Sigmoid colon (tissue), 6 donors: ENCODE measurements at regions not wholly inside any gene's neighbourhood (a gene's known extent, or its start where the extent isn't known, plus 50 kb on each side); places are given as distances from the start of the nearest gene placed in this dataset.
"Not testable (repeated sequence)": the region's sequence is repeated elsewhere in the genome, so short reads cannot be mapped to it uniquely, and the experiment has no call there.

Experiments
- DNase-seq: peaks from one replicate; pipeline ENCODE4 v3.0.0-alpha.2; 2019
- H3K27ac ChIP-seq, 4 donors: fragments of 200-600 bp; sonication (generic); one replicate each; pipeline ENCODE4 v1.5.1; 2016 to 2019; ENCODE audit warnings: mild to moderate bottlenecking in 1 of 4
- H3K27me3 ChIP-seq, 3 donors: fragments of 200-600 bp; sonication (generic); one replicate each; pipeline ENCODE4 v1.5.1; 2019; ENCODE audit warnings: mild to moderate bottlenecking in 1 of 3
- H3K36me3 ChIP-seq, 4 donors: fragments of 200-600 bp; sonication (generic); one replicate each; pipeline ENCODE4 v1.5.1; 2016 to 2019
- H3K4me1 ChIP-seq, 4 donors: fragments of 200-600 bp; sonication (generic); one replicate each; pipeline ENCODE4 v1.5.1; 2017 to 2019
- H3K4me3 ChIP-seq, 4 donors: fragments of 200-600 bp; sonication (generic); one replicate each; pipeline ENCODE4 v1.5.1; 2017 to 2019; ENCODE audit warnings: mild to moderate bottlenecking in 2 of 4, moderate library complexity in 1 of 4
- H3K9me3 ChIP-seq, 4 donors: fragments of 200-600 bp in 3 of 4; sonication (generic) in 3 of 4; one replicate each; pipeline versions ENCODE4 v1.5.1 to v1.6.1; 2013 to 2019
- EP300 ChIP-seq, 4 donors: sonication (generic); formaldehyde crosslinking; IDR thresholded peaks; one replicate each; pipeline ENCODE4 v1.6.1; 2017; ENCODE audit warnings: antibody characterized with exemption in 4 of 4
- POLR2A ChIP-seq, 2 donors: fragments of 450-650 bp; IDR thresholded peaks; one replicate each; pipeline ENCODE4 v1.6.1; 2016; ENCODE audit warnings: antibody characterized with exemption in 2 of 2, mild to moderate bottlenecking in 2 of 2, moderate library complexity in 2 of 2
- POLR2AphosphoS5 ChIP-seq, 4 donors: sonication (generic); formaldehyde crosslinking; IDR thresholded peaks; one replicate each; pipeline ENCODE4 v1.6.1; 2017; ENCODE audit warnings: antibody characterized with exemption in 4 of 4
- WGBS, 2 donors: extraction: QIAGEN DNeasy Blood & Tissue Kit; methylation state at CpG; one replicate each; pipeline ENCODE4 v1.1.7; 2013; 5-methylcytosine and 5-hydroxymethylcytosine counted together
- intact Hi-C: fragments of 100-400 bp; cut with DNase I; formaldehyde crosslinking; loops from one replicate; pipeline ENCODE4 v1.15.1; 2023
- TF ChIP-seq, protein P1 (sequence below), 4 experiments: fragments of 450-650 bp in 3 of 4; fragments of 200-600 bp in 1 of 4; IDR thresholded peaks; one replicate each; pipeline ENCODE4 v1.5.1; 2016 to 2019; ENCODE audit warnings: antibody characterized with exemption in 4 of 4, mild to moderate bottlenecking in 3 of 4, moderate library complexity in 2 of 4
- donor health status: healthy with polysubstance abuse.
- donor health status: healthy.

DNA sequence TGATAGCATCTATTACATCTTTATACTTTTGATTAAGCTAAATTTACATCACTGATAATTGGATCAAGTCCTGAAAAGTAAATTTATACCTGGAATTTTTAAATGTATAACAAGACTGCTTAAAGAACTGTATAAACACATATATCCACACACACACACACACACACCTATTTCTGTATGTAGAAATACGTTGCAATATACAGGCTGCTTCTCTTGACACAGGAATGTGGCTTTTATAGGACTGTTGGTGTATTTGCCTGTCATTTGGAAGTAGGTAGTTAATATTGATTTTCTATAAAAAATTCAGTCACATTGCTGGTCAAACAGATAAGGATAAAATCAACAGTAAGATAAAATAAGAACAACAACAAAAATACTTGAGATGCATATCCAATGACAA lies 708.5 kb upstream of the RAG2 start:
- H3K9me3 ChIP-seq = no peaks in the 10 kb centered on the region
- H3K27ac ChIP-seq = no peak overlapping the region
- intact Hi-C loops = no loop called here
- DNase-seq = no peak
- H3K4me3 ChIP-seq = no peak overlapping the region
- no peak for TF ChIP-seq POLR2A (IDR thresholded peaks at IDR 0.05)
- TF ChIP-seq, protein P1, sequence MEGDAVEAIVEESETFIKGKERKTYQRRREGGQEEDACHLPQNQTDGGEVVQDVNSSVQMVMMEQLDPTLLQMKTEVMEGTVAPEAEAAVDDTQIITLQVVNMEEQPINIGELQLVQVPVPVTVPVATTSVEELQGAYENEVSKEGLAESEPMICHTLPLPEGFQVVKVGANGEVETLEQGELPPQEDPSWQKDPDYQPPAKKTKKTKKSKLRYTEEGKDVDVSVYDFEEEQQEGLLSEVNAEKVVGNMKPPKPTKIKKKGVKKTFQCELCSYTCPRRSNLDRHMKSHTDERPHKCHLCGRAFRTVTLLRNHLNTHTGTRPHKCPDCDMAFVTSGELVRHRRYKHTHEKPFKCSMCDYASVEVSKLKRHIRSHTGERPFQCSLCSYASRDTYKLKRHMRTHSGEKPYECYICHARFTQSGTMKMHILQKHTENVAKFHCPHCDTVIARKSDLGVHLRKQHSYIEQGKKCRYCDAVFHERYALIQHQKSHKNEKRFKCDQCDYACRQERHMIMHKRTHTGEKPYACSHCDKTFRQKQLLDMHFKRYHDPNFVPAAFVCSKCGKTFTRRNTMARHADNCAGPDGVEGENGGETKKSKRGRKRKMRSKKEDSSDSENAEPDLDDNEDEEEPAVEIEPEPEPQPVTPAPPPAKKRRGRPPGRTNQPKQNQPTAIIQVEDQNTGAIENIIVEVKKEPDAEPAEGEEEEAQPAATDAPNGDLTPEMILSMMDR (IDR thresholded peaks at IDR 0.05) = no peak
- no peaks in the 10 kb centered on the region for H3K4me1 ChIP-seq
- H3K27me3 ChIP-seq = no peaks in the 10 kb centered on the region
- H3K36me3 ChIP-seq = no peaks in the 10 kb centered on the region
- 13 to 48% methylated on average over 1 of the region's 1 CpG for WGBS, 2 donors

DNA sequence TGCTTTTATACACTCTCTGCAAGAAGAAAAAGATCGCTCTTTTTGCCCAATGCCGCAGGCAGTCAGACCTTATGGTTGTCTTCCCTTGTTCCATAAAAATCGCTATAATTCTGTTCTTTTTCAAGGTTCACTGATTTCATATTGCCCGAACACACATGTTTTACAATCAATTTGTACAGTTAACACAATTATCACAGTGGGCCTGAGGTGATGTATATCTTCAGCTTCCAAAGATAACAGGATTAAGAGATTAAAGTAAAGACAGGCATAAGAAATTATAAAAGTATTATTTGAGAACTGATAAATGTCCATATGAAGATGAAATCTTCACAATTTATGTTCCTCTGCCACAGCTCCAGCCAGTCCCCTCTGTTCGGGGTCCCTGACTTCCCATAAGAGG lies 703.4 kb upstream of the RAG2 start:
- H3K4me1 ChIP-seq, intact Hi-C loops, H3K4me3 ChIP-seq, DNase-seq, H3K9me3 ChIP-seq, H3K27ac ChIP-seq, H3K36me3 ChIP-seq, H3K27me3 ChIP-seq: not testable (repeated sequence)
- WGBS, 2 donors = 83 to 86% methylated on average over 5 of the region's 5 CpGs

DNA sequence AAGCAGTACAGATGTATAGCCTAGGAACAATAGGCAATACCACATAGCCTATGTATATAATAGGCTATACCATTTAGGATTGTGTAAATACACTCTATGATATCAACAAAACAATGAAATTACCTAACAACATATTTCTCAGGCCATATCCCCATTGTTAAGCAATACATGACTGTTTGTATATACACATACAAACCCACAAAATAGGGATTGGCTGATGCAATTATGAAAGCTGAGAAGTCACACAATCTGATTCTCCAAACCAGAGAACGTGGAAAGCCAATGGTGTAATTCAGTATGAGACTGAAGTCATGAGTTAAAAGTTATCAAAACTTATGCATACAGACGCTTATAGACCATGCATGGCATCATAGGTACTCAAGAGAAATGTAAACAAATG lies 700.1 kb upstream of the RAG2 start:
- Histone ChIP-seq H3K4me1 (no peaks in the 10 kb centered on the region), H3K27ac (no peak overlapping the region), H3K4me3 (no peak overlapping the region), H3K9me3 (peaks cover 0 to 3% (median 0%) of the 10 kb centered on the region in 4 donors), H3K36me3 (no peaks in the 10 kb centered on the region), H3K27me3 (no peaks in the 10 kb centered on the region)
- TF ChIP-seq POLR2AphosphoS5 (IDR thresholded peaks at IDR 0.05) = no peak
- TF ChIP-seq POLR2A (IDR thresholded peaks at IDR 0.05) = no peak
- TF ChIP-seq, protein P1 (IDR thresholded peaks at IDR 0.05) = no peak
- TF ChIP-seq EP300 (IDR thresholded peaks at IDR 0.05) = no peak
- 34 to 52% methylated on average over 2 of the region's 2 CpGs for WGBS, 2 donors
- no peak for DNase-seq
- intact Hi-C loops = no loop called here

DNA sequence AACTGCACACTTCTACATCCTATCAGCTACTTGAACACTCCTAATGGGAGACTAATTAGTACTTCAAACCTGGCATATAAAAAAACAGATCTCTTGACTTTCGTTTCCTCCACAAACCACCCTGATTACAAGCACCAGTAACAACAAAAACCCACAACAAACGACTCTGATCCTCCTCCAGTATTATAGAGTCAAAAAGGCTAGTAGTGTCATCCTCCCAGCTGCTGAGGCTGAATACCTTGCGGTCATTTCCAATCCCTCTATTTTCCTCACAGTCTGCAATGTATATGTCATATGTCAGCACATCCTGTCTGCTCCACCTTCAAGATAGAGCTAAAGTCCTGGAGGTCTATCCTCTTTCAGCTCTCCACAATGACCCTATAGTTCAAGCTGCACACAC lies 688.9 kb upstream of the RAG2 start:
- intact Hi-C loops = no loop called here
- H3K9me3 ChIP-seq = peaks cover 0 to 4% (median 0%) of the 10 kb centered on the region in 4 donors
- no peaks in the 10 kb centered on the region for H3K36me3 ChIP-seq
- no peak overlapping the region for H3K27ac ChIP-seq
- H3K4me1 ChIP-seq = no peaks in the 10 kb centered on the region
- DNase-seq = no peak
- H3K4me3 ChIP-seq = no peak overlapping the region
- no peaks in the 10 kb centered on the region for H3K27me3 ChIP-seq
- TF ChIP-seq POLR2A (IDR thresholded peaks at IDR 0.05) (no peak), EP300 (IDR thresholded peaks at IDR 0.05) (no peak), POLR2AphosphoS5 (IDR thresholded peaks at IDR 0.05) (no peak)
- TF ChIP-seq, protein P1 (IDR thresholded peaks at IDR 0.05) = no peak
- WGBS, 2 donors = 54 to 76% methylated on average over 3 of the region's 3 CpGs

DNA sequence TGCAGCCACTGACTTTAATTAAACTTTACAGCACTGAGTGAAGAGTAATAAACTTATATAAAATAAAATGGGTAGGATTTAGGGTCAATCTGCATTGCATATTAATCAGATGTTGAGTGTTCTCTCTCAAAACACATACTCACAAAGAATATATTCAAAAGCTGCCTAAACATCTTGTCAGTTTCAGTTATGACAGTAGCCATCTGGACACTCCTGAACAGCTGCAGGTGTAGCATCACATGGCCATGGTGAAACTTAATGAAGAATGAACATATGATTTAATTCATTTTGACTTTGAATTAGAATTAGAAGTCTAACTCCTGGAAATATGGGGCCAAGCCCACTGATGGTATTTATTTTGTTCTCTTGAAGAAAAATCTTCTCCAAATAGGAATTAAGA lies 684.3 kb upstream of the RAG2 start:
- Histone ChIP-seq H3K4me1 (no peaks in the 10 kb centered on the region), H3K27me3 (no peaks in the 10 kb centered on the region), H3K4me3 (no peak overlapping the region), H3K36me3 (no peaks in the 10 kb centered on the region), H3K27ac (no peak overlapping the region), H3K9me3 (no peaks in the 10 kb centered on the region)
- intact Hi-C loops = no loop called here
- DNase-seq = no peak
- no peak for TF ChIP-seq POLR2AphosphoS5 (IDR thresholded peaks at IDR 0.05)
- TF ChIP-seq EP300 (IDR thresholded peaks at IDR 0.05) = no peak
- TF ChIP-seq, protein P1 (IDR thresholded peaks at IDR 0.05) = no peak
- TF ChIP-seq POLR2A (IDR thresholded peaks at IDR 0.05) = no peak
